Left renal cortex interstitium (tissue), 4 donors: ENCODE measurements at regions not wholly inside any gene's neighbourhood (a gene's known extent, or its start where the extent isn't known, plus 50 kb on each side); places are given as distances from the start of the nearest gene placed in this dataset.

ENCODE experiments used
- DNase-seq, 4 donors: peaks; one replicate each; pipeline ENCODE4 v3.0.0-alpha.2; 2013; ENCODE audit warnings: low read depth in 4 of 4, low spot score in 2 of 4, missing footprints in 1 of 4

- DNase-seq: no peak
Measured at GRCh38 chr21:21715266-21715969, 717.2 kb downstream of the NCAM2 start.

GRCh38 chr21:21722731-21723130 is 724.5 kb downstream of the NCAM2 start:
- DNase-seq: no peak

DNA sequence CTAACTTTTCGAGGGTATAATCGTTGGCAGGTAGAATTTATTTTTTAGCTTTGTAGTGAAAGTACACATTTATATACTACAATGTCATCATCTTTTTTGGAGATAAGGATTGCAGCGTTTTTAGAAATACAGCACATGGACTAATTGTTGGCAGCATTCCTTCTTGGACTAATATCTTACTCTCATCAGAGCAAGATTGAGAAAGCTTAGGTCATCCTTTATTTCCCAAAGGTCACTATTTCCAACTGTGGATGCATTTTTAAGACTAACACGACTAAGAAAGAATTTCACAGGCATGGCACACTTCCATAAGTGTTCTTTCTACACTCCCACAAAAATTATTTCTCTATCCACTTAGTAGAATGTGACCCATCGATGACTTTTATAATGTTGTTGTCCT is 732.3 kb downstream of the NCAM2 start:
- no peak for DNase-seq

- no peak for DNase-seq
Measured at GRCh38 chr21:21731626-21732025, 733.4 kb downstream of the NCAM2 start.

- DNase-seq: no peak
Measured at GRCh38 chr21:21734088-21734487, 735.9 kb downstream of the NCAM2 start.

GRCh38 chr21:21737186-21737585 is 739.0 kb downstream of the NCAM2 start:
- DNase-seq: no peak

DNA sequence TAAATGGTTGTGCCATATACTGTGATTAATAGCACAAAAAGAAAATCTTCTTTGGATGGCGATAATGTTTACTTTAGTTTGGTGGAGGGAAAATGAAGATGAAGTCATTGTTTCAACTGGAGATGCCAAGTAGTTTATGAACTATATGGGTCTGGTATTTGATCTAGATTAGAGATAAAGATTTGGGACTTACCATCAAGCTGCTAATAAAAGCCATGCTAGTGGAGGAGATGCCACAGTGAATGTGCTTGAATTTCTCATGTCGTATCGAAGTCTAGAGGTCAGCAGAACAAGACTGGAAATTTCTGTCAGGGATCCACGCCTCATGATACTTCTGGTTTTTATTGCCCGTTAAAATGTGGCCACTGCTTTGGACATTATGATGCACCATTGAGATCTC is 742.0 kb downstream of the NCAM2 start:
- DNase-seq: no peak

DNA sequence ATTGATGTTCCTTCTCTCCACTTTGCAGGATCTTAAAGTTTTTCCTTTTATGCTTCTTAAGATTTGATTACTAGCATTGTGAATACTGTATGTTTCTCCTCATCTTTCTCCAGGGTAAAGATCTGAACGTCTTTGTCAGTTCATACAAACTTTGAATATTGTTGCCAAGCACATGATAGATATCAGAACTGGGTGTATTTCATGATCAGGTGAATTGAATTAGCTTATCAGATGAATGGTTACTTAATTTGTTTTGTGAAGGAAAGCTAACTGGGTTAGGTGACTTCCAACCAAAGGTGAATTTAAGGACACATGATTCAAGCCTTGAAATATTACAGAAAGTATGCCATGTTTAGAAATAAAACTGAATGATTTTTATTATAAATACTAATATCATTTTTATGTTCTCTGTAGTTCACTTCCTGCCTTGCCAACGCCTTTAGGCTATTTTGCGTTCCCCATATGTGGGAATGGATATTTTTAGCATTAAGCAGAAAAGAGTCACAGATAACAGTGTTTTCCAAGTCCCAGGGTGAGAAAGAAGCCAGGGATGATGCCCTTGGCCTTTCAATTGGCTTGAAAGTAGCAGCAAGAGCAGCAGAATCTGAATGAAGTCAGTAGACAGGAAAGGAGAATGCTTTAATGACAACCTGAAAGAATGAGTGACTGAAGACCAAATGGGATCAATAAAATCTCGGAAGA is 752.1 kb downstream of the NCAM2 start:
- DNase-seq: no peak

DNA sequence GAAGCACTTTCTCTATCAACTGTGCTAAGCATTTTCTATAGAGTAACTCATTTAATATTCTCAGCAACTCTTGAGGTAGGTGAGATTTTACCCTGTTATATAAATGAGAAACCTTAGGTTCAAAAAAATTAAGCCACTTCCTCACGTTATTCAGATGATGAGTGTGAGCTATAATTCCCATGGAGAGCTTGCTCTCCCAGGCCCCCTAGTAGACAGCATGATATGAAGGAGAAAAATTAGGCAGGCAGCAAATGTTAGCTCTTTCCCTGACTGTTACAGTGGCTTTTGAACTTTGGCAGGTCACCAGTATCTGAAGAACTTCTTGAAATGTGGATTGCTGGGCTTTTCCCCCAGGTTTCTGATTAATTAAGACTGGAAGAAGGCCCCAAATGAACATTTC is 753.1 kb downstream of the NCAM2 start:
- DNase-seq: peak in 1 of 4 donors; percentile 3

- DNase-seq: no peak
Measured at GRCh38 chr21:21762855-21763254, 764.6 kb downstream of the NCAM2 start.

DNA sequence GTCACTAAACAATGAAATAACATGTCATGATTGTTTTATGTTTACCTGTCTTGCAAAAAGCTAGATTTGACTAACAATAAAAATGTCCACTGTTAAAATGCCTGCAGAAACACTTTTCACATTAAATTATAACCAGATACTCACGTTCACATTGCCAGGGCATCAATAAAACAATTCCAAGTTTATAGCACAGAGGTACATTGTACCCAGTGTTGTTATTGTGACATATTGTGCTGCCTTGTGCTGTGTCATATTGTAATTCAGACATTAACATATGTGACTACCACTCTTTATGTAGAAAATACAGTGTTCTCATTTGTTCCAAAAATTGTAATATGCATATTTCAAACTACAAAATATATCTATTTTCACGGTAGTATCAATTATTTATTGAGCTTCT is 766.1 kb downstream of the NCAM2 start:
- DNase-seq: no peak

- DNase-seq: no peak
Measured at GRCh38 chr21:21767276-21767675, 769.1 kb downstream of the NCAM2 start.

GRCh38 chr21:21788591-21788990 is 790.4 kb downstream of the NCAM2 start:
- no peak for DNase-seq

DNA sequence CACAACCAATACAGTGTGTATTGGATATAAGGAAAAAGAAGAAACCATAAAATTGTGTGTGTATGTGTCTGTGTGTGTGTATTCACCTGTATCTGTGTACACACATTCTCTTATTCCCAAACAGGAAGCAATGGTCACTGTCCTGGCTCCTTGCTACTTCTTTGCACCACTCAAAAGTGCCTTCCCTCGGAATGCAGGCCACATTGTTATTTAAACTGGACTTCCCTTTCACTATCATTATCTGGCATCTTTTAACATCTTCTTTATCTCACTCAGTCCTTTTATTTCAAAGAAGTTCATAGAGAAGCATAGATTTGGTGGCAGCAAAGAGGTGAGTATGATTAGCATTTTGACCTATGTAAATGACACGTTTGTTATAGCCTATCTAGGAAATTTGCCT is 803.7 kb downstream of the NCAM2 start:
- DNase-seq: no peak

- DNase-seq: no peak
Measured at GRCh38 chr21:21806711-21807597, 808.7 kb downstream of the NCAM2 start.

- DNase-seq: no peak
Measured at GRCh38 chr21:21807598-21807903, 809.3 kb downstream of the NCAM2 start.

DNA sequence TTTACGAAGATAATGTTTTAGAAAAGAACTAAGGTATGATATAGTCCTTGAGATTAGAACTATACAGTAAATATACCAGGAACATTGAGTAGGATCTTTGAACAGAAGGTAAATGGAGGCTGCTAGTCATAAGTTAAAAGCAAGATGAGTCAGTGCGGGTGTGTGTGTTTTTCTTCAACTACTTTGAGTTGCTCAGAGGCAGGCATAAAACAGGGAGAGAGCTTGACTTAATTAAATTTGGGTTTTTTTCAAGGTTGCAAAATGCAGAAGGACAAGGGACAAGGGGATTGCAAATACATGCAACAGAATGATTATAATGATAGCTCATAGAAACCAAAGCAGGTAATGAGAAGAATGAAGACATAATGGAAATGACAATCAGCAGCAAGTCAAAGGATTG is 815.1 kb downstream of the NCAM2 start:
- DNase-seq: no peak

GRCh38 chr21:21813934-21814333 is 815.7 kb downstream of the NCAM2 start:
- DNase-seq: no peak

GRCh38 chr21:21816778-21817177 is 818.6 kb downstream of the NCAM2 start:
- no peak for DNase-seq

DNA sequence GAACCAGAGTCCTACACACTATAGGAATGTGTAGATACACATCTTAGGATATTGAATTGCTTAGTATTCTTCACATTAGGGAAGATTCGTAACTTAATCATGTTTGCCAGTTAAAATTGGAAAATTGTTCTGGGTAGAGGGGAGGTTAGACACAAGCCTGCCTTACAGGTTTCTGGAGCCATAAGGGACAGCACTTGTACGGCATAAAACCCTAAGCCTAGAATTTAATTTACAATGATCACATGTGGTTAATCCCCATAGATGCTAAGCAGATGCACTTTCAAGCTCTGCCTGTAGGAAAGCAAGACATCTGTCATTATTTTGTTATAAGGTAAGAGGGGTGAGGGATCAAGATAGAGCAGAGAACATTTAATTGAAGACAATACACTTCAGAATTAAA is 820.7 kb downstream of the NCAM2 start:
- no peak for DNase-seq

- DNase-seq: no peak
Measured at GRCh38 chr21:21828130-21828529, 829.9 kb downstream of the NCAM2 start.

DNA sequence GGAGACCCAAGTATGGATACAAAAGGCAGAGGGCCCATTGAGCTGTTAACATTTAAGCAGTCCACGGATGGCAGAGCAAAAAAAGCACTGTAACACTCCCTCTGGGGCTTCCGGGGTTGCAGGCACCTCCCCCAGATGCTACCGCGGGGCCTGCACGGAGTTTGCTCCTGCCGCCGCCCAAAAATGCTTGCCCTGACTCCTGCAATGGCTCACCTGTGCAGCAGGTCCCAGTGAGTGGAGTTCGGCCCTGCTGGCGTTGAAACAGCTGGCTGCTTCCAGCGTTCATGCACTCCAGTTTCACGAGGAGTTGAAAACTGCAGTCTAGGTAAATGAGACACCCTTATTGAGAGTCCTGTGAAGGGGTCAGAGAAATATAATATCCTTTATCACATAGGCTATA is 832.8 kb downstream of the NCAM2 start:
- no peak for DNase-seq
